Erythroblast (primary cell): ENCODE measurements at regions not wholly inside any gene's neighbourhood (a gene's known extent, or its start where the extent isn't known, plus 50 kb on each side); places are given as distances from the start of the nearest gene placed in this dataset.

ENCODE experiments used
- DNase-seq, 2 experiments: peaks; one replicate each; lab custom pipeline; 2025; lab: John Stamatoyannopoulos, UW
- GATA1 ChIP-seq: IDR thresholded peaks from 2 replicates; pipeline ENCODE4 v1.6.1; 2011; ENCODE audit warnings: low read depth, mild to moderate bottlenecking, control low read depth, low read length, moderate library complexity
- POLR2A ChIP-seq: IDR thresholded peaks from 2 replicates; pipeline ENCODE4 v1.6.1; 2011; ENCODE audit warnings: mild to moderate bottlenecking, low read length

GRCh38 chr20:51867251-51867650, 64.9 kb upstream of the SALL4 start:
- TF ChIP-seq GATA1 = no peak
- no peak for TF ChIP-seq POLR2A
- no peak for DNase-seq

- DNase-seq = no peak
- TF ChIP-seq GATA1 = no peak
- TF ChIP-seq POLR2A = no peak
Observed at GRCh38 chr20:51864967-51865366, 62.6 kb upstream of the SALL4 start.

DNA sequence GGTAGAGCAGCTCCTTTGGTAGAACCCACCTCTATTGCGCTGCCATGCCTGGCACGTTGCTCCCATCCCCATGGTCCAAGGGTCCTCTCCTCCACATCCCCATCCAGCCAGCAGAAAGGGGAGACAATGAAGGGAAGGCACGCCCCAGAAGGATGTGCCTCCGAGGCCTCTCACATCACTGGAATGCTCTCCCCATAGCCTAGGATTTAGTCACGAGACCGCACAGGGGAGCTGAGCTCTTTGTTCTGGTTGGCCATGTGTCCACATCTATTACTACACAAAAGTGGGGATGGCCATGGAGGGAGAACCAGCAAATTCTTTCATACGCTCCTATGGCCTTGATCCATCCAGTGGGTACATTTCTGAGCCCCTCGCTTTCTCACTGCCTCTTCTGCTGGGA, 60.5 kb upstream of the SALL4 start:
- TF ChIP-seq GATA1 = no peak
- TF ChIP-seq POLR2A = no peak
- no peak for DNase-seq

- TF ChIP-seq GATA1 (no peak), POLR2A (no peak)
- DNase-seq = no peak
Observed at GRCh38 chr20:51861726-51862466, 59.6 kb upstream of the SALL4 start.

- TF ChIP-seq POLR2A = no peak
- no peak for TF ChIP-seq GATA1
- DNase-seq = no peak
Observed at GRCh38 chr20:51860111-51860882, 58.0 kb upstream of the SALL4 start.

GRCh38 chr20:51856432-51856831, 54.1 kb upstream of the SALL4 start:
- TF ChIP-seq GATA1 = no peak
- no peak for TF ChIP-seq POLR2A
- no peak for DNase-seq

DNA sequence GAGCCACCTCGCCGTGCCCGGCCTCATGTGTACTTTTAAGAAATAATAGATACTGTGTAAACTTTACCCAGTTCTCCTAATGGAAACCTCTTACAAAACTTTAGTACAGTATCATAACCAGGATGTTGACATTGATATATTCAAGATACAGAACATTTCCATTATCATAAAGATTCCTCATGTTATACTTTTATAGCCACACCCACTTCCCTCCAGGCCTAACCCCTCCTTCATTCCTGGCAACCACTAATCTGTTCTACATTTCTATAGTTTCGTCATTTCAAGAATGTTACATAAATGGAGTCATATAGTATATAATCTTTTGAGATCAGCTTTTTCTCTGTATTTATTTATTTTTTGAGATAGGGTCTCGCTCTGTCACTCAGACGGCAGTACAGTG, 52.6 kb upstream of the SALL4 start:
- no peak for DNase-seq
- no peak for TF ChIP-seq POLR2A
- no peak for TF ChIP-seq GATA1
